ENCODE measurements at regions not wholly inside any gene's neighbourhood (a gene's known extent, or its start where the extent isn't known, plus 50 kb on each side); places are given as distances from the start of the nearest gene placed in this dataset.

DNA sequence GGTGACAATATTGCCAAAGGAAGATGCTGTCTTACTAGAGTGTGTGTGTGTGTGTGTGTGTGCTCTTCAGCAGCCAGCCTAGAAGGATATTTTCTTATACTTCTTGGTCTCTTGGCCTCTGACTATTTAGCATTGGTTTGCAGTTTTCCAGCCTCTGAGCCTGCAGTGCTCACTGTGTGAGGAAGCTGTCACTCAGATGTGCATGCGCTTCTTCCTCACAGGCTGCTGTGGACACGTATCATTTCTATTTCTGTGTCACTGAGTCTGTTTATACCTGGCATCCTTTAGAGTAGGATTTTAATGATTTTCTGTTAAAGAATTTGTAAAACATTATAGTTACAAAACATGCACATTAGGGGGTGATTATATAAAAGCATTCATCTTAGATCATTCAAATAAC, 83.3 kb downstream of the ALDH8A1 start:
- DNase-seq, result no peak

GRCh38 chr6:134864558-134864957, 85.3 kb downstream of the ALDH8A1 start:
- no peak for DNase-seq

- DNase-seq, result no peak
These were observed 86.0 kb downstream of the ALDH8A1 start for GRCh38 chr6:134863763-134864510.

DNA sequence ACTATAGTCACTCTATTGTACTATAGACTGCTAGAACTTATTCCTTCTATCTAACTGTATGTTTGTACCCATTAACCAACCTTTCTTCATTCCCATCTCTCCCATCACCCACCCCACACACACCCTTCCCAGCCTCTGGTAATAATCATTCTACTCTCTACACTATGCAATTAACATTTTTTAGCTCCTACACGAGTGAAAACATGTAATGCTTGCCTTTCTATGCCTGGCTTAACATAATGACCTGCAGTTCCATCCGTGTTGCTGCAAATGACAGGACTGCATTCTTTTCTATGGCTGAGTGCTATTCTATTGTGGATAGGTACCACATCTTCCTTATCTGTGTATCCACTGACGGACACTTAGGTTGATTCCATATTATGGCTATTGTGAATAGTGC, 95.5 kb downstream of the ALDH8A1 start:
- no peak for DNase-seq

DNA sequence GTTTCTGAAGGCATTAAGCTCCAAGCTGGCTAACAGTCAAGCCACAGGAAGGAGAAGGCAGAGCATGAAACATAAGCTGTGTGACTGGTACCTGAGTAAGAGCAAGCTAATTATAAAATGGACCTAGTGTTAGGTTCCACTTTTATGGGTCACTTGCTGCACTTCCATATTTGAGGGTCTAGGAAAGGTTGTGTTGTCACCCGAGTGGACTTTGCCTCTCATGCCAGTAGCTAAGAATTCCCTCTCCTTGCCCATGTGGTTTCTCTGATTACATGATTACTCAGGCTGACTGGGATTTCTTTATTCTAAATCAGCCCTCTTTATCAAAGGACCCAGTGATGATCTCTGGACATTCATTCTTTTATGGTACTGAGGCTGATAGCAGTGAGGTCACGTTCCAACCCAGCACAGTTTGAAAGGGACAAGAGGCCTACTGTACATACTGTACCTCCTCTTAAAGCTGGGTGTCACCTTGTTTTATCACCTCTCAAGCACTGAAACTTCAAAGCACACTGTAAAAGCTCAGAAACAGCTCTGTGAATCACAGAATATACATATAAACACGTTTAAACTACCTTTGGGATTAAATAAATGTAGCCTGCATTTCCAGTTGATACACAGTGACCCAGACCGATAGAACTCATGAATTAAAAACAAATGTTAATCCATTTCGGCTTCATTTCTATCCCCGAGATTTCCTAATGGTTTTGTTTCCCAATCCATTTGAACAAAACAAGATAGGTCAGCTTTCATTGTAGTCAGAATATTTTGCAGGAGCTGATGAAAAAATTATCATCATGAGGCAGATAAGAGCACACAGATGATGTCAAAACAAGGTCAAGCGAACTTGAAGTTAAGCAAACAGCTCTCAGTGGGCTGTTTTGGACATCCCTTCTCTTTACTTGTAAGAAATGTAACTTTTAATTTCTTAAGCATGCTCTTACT, 96.5 kb downstream of the ALDH8A1 start:
- no peak for DNase-seq

GRCh38 chr6:134851548-134851947, 98.4 kb downstream of the ALDH8A1 start:
- no peak for DNase-seq

DNA sequence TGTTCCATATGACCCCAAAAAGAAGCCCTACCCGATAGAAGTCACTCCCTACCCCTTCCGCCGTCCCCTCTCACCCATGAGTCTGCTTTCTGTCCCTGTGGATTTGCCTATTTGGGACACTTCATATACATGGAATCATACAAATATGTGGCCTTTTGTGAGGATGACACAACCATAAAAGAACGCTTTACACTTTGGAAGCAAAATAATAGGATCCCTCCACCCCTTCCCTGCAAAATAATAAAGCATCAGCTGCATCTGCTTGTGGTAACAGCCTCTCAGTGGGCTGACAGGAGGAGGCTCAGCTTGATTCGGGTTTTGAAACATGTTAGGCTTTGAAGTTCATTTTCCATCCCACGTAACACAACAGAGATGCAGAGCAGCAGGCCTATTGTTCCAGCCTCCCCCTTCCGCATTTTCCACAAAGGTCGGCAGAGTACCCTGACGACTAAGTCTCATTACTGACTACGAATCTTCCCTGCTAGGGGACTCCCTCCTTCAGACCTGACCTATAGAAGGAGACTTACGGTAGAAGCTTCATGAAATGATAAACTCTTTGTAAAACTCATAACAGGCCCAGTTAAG, 99.1 kb downstream of the ALDH8A1 start:
- DNase-seq, result no peak

DNA sequence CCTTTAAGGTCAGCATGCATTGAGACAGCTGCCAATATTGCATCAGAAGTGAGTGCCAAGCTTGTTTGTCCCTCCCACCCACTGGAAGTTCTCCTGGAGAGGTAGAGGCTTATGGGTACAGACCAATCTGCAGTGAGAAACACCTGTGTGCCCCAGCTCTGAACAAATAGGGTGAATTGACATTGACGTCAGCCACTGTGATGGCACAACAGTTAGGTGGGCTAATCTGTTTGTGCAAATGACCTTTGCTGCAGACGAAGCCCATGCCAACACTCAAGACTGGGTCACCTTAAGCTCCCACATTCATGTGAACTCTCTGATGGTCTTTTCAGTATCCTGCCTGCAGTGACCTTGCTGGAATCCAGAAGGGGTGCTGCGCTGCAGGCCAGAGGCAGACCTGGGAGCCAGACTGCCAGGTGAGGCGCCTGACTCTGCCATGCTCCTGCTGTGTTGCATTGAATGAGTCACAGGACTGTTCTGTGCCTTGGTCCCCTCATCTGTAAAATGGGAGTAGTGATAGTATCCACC, 99.9 kb downstream of the ALDH8A1 start:
- DNase-seq, result no peak

GRCh38 chr6:134848076-134848475, 101.8 kb downstream of the ALDH8A1 start:
- DNase-seq, result no peak

GRCh38 chr6:134846865-134847264, 103.0 kb downstream of the ALDH8A1 start:
- DNase-seq, result no peak

DNA sequence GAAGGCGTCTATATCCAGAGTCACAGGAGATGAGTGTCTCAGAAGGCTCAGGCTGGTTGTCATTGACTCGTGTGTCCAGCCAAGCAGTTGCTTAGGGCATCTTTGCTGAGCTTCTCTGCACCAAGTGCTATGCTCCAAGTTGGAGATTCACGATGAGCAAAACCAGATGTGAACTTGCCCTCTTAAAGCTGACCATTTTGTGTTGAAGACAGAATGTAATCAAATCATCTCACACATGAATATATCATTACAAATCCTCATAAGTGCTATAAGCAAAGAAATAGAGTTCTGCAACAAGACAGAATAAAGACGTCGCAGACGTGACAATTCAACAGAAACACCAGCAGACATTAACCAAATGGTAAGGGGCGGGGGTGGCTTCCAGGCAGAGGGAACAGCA, 103.9 kb downstream of the ALDH8A1 start:
- DNase-seq, result no peak

- no peak for DNase-seq
These were observed 105.8 kb downstream of the ALDH8A1 start for GRCh38 chr6:134844120-134844519.

DNA sequence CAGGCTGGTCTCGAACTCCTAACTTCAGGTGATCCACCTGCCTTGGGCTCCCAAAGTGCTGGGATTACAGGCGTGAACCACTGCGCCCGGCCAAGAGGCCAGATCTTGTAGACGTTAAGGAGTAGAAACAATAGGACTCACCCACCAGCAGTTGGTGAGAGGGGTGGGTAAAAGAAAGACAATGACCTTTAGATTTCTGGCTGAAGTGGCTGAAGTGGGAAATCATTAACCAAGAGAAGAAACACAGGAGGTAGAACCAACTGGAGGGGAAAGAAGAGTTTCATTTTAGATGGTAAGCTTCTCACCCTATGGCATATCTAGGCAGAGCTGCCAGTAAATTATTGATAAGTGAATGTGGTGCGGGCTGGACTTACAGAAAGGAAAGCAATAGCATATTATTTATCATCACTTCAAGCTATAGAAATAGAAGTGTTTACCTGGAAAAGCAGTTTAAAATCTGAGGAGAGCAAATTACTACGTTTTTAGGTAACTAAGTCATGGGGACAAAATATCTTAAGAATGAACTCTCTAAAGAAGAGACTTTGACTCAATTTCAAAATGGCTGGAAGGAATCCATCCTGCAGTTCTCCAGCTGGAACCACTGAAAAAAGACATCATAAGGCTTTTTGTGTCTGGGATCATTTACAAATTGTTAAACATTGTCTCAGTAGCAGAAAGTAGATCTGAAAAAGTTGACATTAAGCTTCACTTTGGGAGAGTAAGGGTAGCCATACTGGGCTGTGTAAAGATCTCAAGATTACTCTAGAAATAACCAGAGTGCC, 109.6 kb downstream of the ALDH8A1 start:
- DNase-seq, result no peak

DNA sequence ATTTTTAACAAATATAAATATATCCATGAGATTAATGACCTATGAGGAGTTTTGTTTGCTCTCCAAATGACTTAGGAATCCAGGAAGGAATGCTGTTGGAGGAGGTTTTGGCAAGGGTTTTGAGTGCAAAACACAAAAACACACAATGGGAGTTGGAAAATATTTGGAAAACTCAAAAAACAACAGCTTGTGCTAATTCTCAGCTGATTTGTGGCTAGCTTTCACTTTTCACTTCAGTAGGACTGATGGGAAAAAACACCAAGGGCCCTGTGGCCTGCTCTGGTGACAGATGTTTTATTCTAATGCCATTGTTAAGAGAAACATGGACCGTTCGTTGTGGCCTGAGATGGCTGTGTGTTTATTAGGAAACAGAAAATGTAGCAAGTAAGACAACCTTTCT, 113.9 kb downstream of the ALDH8A1 start:
- no peak for DNase-seq

DNA sequence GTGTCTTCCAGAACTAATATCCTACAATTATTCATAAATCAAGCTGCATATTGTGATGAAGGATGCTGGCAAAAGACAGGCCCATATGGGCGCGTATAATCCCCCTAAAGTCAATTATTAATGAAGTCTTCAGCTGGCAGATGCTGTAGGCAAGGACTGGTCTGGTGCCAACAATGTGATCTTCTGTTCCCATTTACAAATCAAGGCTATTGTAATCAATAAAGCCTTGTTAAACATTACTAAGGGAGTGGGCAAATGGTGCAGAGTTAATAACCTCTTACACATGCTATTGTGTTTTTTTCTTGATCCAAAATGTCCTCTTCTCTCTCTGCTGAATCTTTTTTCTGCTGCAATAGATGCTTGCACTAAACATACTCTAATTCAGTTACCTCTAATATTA, 119.0 kb downstream of the ALDH8A1 start:
- no peak for DNase-seq

DNA sequence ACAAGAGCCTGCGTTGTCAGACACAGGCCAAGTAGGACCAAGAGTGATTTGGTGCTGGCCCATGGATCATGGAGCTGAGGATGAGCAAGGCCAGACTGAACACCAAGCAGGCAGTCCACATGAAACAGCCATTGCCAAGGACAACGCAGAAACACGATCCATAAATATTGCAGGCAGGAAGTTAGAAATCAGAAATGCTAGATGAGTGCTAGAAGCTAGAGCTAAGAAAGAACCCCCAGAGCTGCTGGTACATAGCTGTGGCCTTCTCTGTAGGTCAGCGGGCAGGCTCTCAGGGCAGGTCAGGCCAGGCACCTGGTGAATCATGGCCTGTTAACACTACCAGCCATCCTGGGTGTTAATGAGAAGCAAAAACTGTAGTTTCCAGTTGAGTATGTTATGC, 119.7 kb downstream of the ALDH8A1 start:
- no peak for DNase-seq

DNA sequence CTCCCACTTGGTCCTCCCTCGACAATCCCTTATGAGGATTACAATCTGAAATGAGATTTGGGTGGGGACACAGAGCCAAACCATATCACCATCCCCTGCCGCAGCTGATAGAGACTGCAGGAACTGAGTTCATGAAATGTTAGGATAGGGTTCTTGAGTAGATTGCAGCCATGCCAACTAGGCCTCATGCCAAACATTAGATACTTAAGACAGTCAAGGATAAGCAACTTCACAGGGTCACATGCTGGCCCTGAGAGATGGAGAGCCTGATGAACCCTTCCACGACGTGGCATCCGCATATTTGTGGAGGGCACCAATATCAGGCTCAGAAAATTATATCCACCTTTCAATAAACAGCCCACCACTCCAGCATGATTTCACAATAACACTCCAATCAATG, 121.3 kb downstream of the ALDH8A1 start:
- no peak for DNase-seq

DNA sequence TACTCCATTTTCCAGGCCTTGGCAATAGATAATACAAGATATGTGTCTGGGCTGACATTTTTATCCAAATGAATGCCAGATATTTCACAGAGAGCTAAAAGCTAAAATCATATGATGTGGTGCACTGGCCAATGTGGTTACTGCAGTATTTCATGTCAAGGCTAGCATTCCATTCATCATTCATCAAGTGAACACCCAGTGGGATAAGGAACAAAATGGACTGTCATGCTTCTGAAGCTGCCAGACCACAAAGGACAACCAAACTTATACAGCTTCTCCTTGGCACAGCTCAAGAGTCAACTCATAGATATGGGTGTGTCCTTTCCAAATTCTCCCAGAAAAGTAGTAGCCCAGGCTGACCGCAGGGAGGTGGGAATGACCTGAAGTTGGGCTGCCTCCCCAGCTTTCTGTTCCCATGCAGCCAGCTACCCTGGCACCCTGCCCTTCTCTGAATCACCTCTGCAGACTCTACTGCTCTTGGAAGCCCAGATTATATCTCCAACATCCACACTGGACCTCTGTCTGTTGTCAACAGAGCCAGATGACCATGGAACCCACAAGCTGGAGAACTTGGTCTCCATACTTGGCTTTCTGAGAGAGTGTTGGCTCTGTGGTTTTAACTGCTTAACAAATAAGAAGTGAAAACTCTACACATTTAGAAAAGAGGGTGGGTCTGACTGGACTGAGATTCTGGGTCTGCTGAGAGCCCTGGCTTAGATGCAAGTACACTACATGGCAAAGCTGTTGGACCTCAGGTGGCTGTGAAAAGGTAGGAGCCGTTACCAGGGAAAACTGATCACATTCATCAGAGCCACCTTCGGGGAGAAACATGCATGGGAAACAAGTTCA, 122.8 kb downstream of the ALDH8A1 start:
- no peak for DNase-seq

- DNase-seq, result no peak
These were observed 126.2 kb downstream of the ALDH8A1 start for GRCh38 chr6:134823710-134824034.

DNA sequence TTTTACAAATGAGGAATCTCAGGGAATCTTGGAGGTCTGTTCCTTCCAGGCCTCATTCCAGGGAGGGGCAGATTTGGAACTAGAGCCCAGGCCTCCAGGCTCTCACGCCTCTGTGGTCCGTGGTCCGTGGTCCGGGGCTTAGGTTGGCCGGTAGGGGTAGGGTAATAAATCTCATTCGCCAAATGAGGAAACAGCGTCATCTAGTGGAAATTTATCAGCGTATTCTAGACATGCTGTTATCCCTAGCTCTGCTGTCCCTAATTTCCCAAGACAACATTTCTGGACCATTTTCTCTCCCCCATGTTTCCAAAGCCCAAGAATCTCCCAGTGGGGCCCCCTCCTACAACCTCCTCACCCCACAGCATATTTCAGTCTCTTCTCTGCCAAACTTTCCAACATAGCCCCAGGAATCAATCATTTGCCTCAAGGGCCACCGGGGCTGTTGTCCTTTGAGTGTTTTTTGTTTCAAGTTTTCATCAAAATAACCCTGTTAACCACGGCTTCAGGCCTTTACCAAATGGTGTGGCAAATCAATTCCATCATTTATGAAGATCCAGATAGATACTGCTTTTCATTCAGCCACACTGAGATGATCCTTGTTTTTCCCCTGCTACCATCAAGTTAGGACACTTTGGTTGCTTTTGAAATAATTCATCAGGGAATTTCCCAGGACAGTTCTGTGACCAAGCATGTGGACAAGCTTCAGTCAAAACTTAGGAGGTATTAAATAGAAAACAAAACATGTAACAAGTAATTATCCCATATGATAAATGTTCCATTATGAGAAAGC, 126.8 kb downstream of the ALDH8A1 start:
- DNase-seq, result peak; percentile 65
